ENCODE measurements at regions not wholly inside any gene's neighbourhood (a gene's known extent, or its start where the extent isn't known, plus 50 kb on each side); places are given as distances from the start of the nearest gene placed in this dataset.

- Histone ChIP-seq H3F3A (ENCODE audit: low read depth) (no peaks in the 10 kb centered on the region), H3K4me3 (ENCODE audit: low read length, poor library complexity, severe bottlenecking) (no peak overlapping the region), H4K20me1 (ENCODE audit: insufficient read depth, low read length, poor library complexity, severe bottlenecking) (no peaks in the 10 kb centered on the region), H3K79me2 (ENCODE audit: insufficient read depth, low read length) (no peaks in the 10 kb centered on the region), H2AFZ (ENCODE audit: low read length) (no peak overlapping the region), H3K9me3 (ENCODE audit: insufficient read depth, low read depth, low read length) (no peaks in the 10 kb centered on the region), H3K4me2 (ENCODE audit: low read depth, low read length, poor library complexity, severe bottlenecking) (no peak overlapping the region), H3K9me2 (replicated peaks; ENCODE audit: low read depth, low read length) (no peaks in the 10 kb centered on the region), H3K27me3 (ENCODE audit: insufficient read depth, low read length, poor library complexity, severe bottlenecking) (no peaks in the 10 kb centered on the region), H3K4me1 (ENCODE audit: insufficient read depth, low read length, poor library complexity, severe bottlenecking) (no peaks in the 10 kb centered on the region), H3K36me3 (ENCODE audit: insufficient read depth, low read length) (no peaks in the 10 kb centered on the region), H3K9ac (ENCODE audit: low read depth, low read length, poor library complexity, severe bottlenecking) (no peak overlapping the region)
- TF ChIP-seq CTCF (conservative IDR thresholded peaks at IDR 0.05; ENCODE audit: low read length) (no peak), EZH2phosphoT487 (IDR thresholded peaks at IDR 0.05; ENCODE audit: borderline replicate concordance) (no peak)
Observed at GRCh38 chr1:219778793-219779369, 149.5 kb downstream of the SLC30A10 start.

DNA sequence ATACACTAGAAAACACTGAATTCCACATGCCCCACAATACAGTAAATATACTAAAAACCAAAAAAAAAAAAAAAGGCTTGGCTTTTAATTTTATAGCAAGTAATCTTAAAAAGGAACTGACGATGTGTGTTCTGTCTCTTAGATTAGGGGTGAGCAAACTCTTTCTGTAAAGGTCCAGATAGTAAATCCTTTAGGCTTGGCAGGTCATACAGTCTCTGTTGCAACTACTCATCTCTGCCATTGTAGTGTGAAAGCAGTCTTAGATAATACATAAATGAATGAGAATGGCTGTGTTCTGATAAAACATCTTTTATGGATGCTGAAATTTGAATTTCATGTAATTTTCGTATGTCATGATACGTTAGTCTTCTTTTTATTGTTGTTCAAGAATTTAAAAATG, 150.2 kb downstream of the SLC30A10 start:
- no peaks in the 10 kb centered on the region for H3K79me2 ChIP-seq (ENCODE audit: insufficient read depth, low read length)
- H3K4me1 ChIP-seq (ENCODE audit: insufficient read depth, low read length, poor library complexity, severe bottlenecking) = no peaks in the 10 kb centered on the region
- no peaks in the 10 kb centered on the region for H3K9me2 ChIP-seq (replicated peaks; ENCODE audit: low read depth, low read length)
- H3K27me3 ChIP-seq (ENCODE audit: insufficient read depth, low read length, poor library complexity, severe bottlenecking) = no peaks in the 10 kb centered on the region
- H3K9me3 ChIP-seq (ENCODE audit: insufficient read depth, low read depth, low read length) = no peaks in the 10 kb centered on the region
- H2AFZ ChIP-seq (ENCODE audit: low read length) = no peak overlapping the region
- H3K36me3 ChIP-seq (ENCODE audit: insufficient read depth, low read length) = no peaks in the 10 kb centered on the region
- TF ChIP-seq EZH2phosphoT487 (IDR thresholded peaks at IDR 0.05; ENCODE audit: borderline replicate concordance) (no peak), CTCF (conservative IDR thresholded peaks at IDR 0.05; ENCODE audit: low read length) (no peak)
- no peak overlapping the region for H3K4me2 ChIP-seq (ENCODE audit: low read depth, low read length, poor library complexity, severe bottlenecking)
- H3K4me3 ChIP-seq (ENCODE audit: low read length, poor library complexity, severe bottlenecking) = no peak overlapping the region
- no peaks in the 10 kb centered on the region for H3F3A ChIP-seq (ENCODE audit: low read depth)
- H3K9ac ChIP-seq (ENCODE audit: low read depth, low read length, poor library complexity, severe bottlenecking) = no peak overlapping the region
- no peaks in the 10 kb centered on the region for H4K20me1 ChIP-seq (ENCODE audit: insufficient read depth, low read length, poor library complexity, severe bottlenecking)

GRCh38 chr1:219774386-219774785, 154.0 kb downstream of the SLC30A10 start:
- Histone ChIP-seq H3F3A (ENCODE audit: low read depth) (no peaks in the 10 kb centered on the region), H3K79me2 (ENCODE audit: insufficient read depth, low read length) (no peaks in the 10 kb centered on the region), H3K9me3 (ENCODE audit: insufficient read depth, low read depth, low read length) (no peaks in the 10 kb centered on the region), H3K27me3 (ENCODE audit: insufficient read depth, low read length, poor library complexity, severe bottlenecking) (no peaks in the 10 kb centered on the region), H2AFZ (ENCODE audit: low read length) (no peak overlapping the region), H3K36me3 (ENCODE audit: insufficient read depth, low read length) (no peaks in the 10 kb centered on the region), H3K4me2 (ENCODE audit: low read depth, low read length, poor library complexity, severe bottlenecking) (no peak overlapping the region), H3K9me2 (replicated peaks; ENCODE audit: low read depth, low read length) (no peaks in the 10 kb centered on the region), H4K20me1 (ENCODE audit: insufficient read depth, low read length, poor library complexity, severe bottlenecking) (no peaks in the 10 kb centered on the region), H3K9ac (ENCODE audit: low read depth, low read length, poor library complexity, severe bottlenecking) (no peak overlapping the region), H3K4me1 (ENCODE audit: insufficient read depth, low read length, poor library complexity, severe bottlenecking) (no peaks in the 10 kb centered on the region), H3K4me3 (ENCODE audit: low read length, poor library complexity, severe bottlenecking) (no peak overlapping the region)
- TF ChIP-seq CTCF (conservative IDR thresholded peaks at IDR 0.05; ENCODE audit: low read length) (no peak), EZH2phosphoT487 (IDR thresholded peaks at IDR 0.05; ENCODE audit: borderline replicate concordance) (no peak)
